Stomach (tissue), 8 donors: ENCODE measurements at regions not wholly inside any gene's neighbourhood (a gene's known extent, or its start where the extent isn't known, plus 50 kb on each side); places are given as distances from the start of the nearest gene placed in this dataset.

Experiments
- DNase-seq, 2 donors: peaks; one replicate each; pipeline versions ENCODE4 v3.0.0 to v3.0.0-alpha.2; 2013 to 2019
- H3K27ac ChIP-seq, 5 donors: fragments of 200-600 bp in 4 of 5; sonication (generic) in 4 of 5; one replicate each; pipeline ENCODE4 v1.5.1; 2013 to 2019; ENCODE audit warnings: mild to moderate bottlenecking in 1 of 5, moderate library complexity in 1 of 5
- H3K27me3 ChIP-seq, 3 donors: fragments of 200-600 bp; sonication (generic); one replicate each; pipeline ENCODE4 v1.5.1; 2017 to 2019; ENCODE audit warnings: mixed run types in 1 of 3
- H3K36me3 ChIP-seq, 4 donors: fragments of 200-600 bp; sonication (generic); 1 replicate in 3 of 4; 2 replicates in 1 of 4; pipeline ENCODE4 v1.5.1; 2016 to 2019
- H3K4me1 ChIP-seq, 4 donors: fragments of 200-600 bp; sonication (generic); one replicate each; pipeline ENCODE4 v1.5.1; 2016 to 2019
- H3K4me3 ChIP-seq, 4 donors: fragments of 200-600 bp; sonication (generic) in 3 of 4; one replicate each; pipeline ENCODE4 v1.5.1; 2016 to 2019; ENCODE audit warnings: mild to moderate bottlenecking in 1 of 4
- H3K9me3 ChIP-seq, 4 donors: fragments of 200-600 bp; sonication (generic); one replicate each; pipeline ENCODE4 v1.5.1; 2016 to 2019
- EP300 ChIP-seq: sonication (generic); formaldehyde crosslinking; IDR thresholded peaks from one replicate; pipeline ENCODE4 v1.6.1; 2017; ENCODE audit warnings: antibody characterized with exemption
- POLR2A ChIP-seq, 4 donors: fragments of 450-650 bp; IDR thresholded peaks; one replicate each; pipeline ENCODE4 v1.6.1; 2016; ENCODE audit warnings: antibody characterized with exemption in 4 of 4, control low read depth in 2 of 4, mild to moderate bottlenecking in 1 of 4, moderate library complexity in 1 of 4
- POLR2AphosphoS5 ChIP-seq, 3 donors: sonication (generic); formaldehyde crosslinking; IDR thresholded peaks; one replicate each; pipeline ENCODE4 v1.6.1; 2016; ENCODE audit warnings: antibody characterized with exemption in 3 of 3
- WGBS, 5 donors: extraction: QIAGEN DNeasy Blood & Tissue Kit in 3 of 5; methylation state at CpG; one replicate each; pipeline versions ENCODE4 v1.1.5 to v1.1.7; 2013 to 2018; 5-methylcytosine and 5-hydroxymethylcytosine counted together
- intact Hi-C: fragments of 100-400 bp; cut with DNase I; formaldehyde crosslinking; loops from one replicate; pipeline ENCODE4 v1.15.1; 2023; ENCODE audit warnings: low total_unique reads
- TF ChIP-seq, protein P1 (sequence below), 7 experiments: fragments of 450-650 bp in 4 of 7; fragments of 200-600 bp in 3 of 7; sonication (generic) in 3 of 7; IDR thresholded peaks; one replicate each; pipeline ENCODE4 v1.5.1; 2016 to 2019; ENCODE audit warnings: antibody characterized with exemption in 7 of 7, control low read depth in 2 of 7, mild to moderate bottlenecking in 1 of 7
- donor health status: healthy with polysubstance abuse.
- donor health status: Bipolar disorder and iron deficiency.
- donor health status: healthy.

GRCh38 chr4:123455360-123455759, 58.8 kb downstream of the SPRY1 start:
- 50 to 97% (median 84%) methylated on average over 2 of the region's 2 CpGs for WGBS, 5 donors
- H3K36me3 ChIP-seq = no peaks in the 10 kb centered on the region
- H3K27me3 ChIP-seq = no peaks in the 10 kb centered on the region
- no peaks in the 10 kb centered on the region for H3K9me3 ChIP-seq
- TF ChIP-seq, protein P1, sequence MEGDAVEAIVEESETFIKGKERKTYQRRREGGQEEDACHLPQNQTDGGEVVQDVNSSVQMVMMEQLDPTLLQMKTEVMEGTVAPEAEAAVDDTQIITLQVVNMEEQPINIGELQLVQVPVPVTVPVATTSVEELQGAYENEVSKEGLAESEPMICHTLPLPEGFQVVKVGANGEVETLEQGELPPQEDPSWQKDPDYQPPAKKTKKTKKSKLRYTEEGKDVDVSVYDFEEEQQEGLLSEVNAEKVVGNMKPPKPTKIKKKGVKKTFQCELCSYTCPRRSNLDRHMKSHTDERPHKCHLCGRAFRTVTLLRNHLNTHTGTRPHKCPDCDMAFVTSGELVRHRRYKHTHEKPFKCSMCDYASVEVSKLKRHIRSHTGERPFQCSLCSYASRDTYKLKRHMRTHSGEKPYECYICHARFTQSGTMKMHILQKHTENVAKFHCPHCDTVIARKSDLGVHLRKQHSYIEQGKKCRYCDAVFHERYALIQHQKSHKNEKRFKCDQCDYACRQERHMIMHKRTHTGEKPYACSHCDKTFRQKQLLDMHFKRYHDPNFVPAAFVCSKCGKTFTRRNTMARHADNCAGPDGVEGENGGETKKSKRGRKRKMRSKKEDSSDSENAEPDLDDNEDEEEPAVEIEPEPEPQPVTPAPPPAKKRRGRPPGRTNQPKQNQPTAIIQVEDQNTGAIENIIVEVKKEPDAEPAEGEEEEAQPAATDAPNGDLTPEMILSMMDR (IDR thresholded peaks at IDR 0.05) = no peak
- no peak for TF ChIP-seq POLR2AphosphoS5 (IDR thresholded peaks at IDR 0.05)
- no peak for TF ChIP-seq EP300
- TF ChIP-seq POLR2A (IDR thresholded peaks at IDR 0.05) = no peak
- H3K4me3 ChIP-seq = no peak overlapping the region
- intact Hi-C loops = no loop called here
- no peak overlapping the region for H3K27ac ChIP-seq
- DNase-seq = no peak
- peaks cover 0 to 5% (median 0%) of the 10 kb centered on the region in 4 donors for H3K4me1 ChIP-seq

DNA sequence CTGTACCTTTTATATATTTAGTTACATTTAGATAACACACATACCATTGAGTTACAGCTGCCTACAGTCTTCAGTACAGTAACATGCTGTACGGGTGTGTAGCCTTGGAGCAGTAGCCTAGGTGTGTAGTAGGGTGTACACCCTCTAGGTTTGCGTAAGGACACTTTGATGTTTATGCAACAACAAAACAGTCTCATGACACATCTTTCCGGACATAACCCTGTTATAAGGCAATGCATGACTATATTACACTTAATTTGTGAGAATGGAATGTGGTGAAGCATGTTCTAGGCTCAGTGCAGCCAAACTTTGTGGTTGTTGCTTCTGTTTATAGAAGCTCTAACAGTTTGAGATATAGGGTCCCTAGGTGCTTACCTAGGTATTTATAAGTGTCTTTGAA, 65.4 kb downstream of the SPRY1 start:
- H3K36me3 ChIP-seq = no peaks in the 10 kb centered on the region

GRCh38 chr4:123463869-123464268, 67.3 kb downstream of the SPRY1 start:
- H3K36me3 ChIP-seq = no peaks in the 10 kb centered on the region
- no peak for DNase-seq
- no peak overlapping the region for H3K27ac ChIP-seq
- H3K27me3 ChIP-seq = no peaks in the 10 kb centered on the region
- no peaks in the 10 kb centered on the region for H3K9me3 ChIP-seq
- WGBS, 5 donors = 61 to 84% (median 74%) methylated on average over 3 of the region's 3 CpGs
- H3K4me1 ChIP-seq = no peaks in the 10 kb centered on the region
- H3K4me3 ChIP-seq = no peak overlapping the region
- TF ChIP-seq EP300 (no peak), POLR2A (IDR thresholded peaks at IDR 0.05) (no peak), POLR2AphosphoS5 (IDR thresholded peaks at IDR 0.05) (no peak)
- TF ChIP-seq, protein P1 (IDR thresholded peaks at IDR 0.05) = no peak
- intact Hi-C loops = no loop called here

More for the DNA sequence above, 65.4 kb downstream of the SPRY1 start:
- Histone ChIP-seq H3K27ac (no peak overlapping the region), H3K27me3 (no peaks in the 10 kb centered on the region), H3K4me3 (no peak overlapping the region), H3K4me1 (no peaks in the 10 kb centered on the region), H3K9me3 (no peaks in the 10 kb centered on the region)
- TF ChIP-seq POLR2AphosphoS5 (IDR thresholded peaks at IDR 0.05) (no peak), EP300 (no peak), POLR2A (IDR thresholded peaks at IDR 0.05) (no peak)
- TF ChIP-seq, protein P1 (IDR thresholded peaks at IDR 0.05) = no peak
- intact Hi-C loops = no loop called here
- 74 to 79% (median 75%) methylated on average over 3 of the region's 3 CpGs for WGBS, 5 donors
- DNase-seq = no peak

DNA sequence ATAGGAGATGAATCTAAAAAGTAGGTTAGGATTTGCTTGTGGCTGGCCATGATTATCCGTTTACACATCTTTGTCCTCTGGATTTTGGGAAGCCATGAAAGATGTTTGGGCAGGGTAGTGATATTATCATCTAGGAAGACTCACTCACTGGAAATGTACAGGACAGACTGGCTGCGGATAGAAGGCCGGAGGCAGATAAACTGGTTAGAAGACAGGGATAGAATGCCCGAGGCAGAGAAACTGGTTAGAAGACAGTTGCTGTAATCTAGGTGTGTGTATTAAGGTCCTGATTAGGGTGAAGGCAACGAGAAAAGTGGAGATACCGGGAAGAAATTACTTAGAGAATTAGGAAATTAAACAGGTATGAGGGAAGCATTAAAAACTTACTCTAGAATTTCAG, 68.8 kb downstream of the SPRY1 start:
- Histone ChIP-seq H3K9me3 (no peaks in the 10 kb centered on the region), H3K4me3 (no peak overlapping the region), H3K27me3 (no peaks in the 10 kb centered on the region), H3K4me1 (no peaks in the 10 kb centered on the region), H3K27ac (no peak overlapping the region), H3K36me3 (no peaks in the 10 kb centered on the region)
- no peak for DNase-seq
- intact Hi-C loops = no loop called here
- WGBS, 5 donors = 76 to 92% (median 90%) methylated on average over 5 to 6 of the region's 6 CpGs
- TF ChIP-seq POLR2AphosphoS5 (IDR thresholded peaks at IDR 0.05) = no peak
- TF ChIP-seq POLR2A (IDR thresholded peaks at IDR 0.05) = no peak
- no peak for TF ChIP-seq EP300

GRCh38 chr4:123466080-123466785, 69.6 kb downstream of the SPRY1 start:
- Histone ChIP-seq H3K36me3 (no peaks in the 10 kb centered on the region), H3K27me3 (no peaks in the 10 kb centered on the region), H3K4me3 (no peak overlapping the region), H3K9me3 (no peaks in the 10 kb centered on the region), H3K4me1 (no peaks in the 10 kb centered on the region), H3K27ac (no peak overlapping the region)
- intact Hi-C loops = no loop called here
- TF ChIP-seq POLR2A (IDR thresholded peaks at IDR 0.05) (no peak), EP300 (no peak), POLR2AphosphoS5 (IDR thresholded peaks at IDR 0.05) (no peak)
- TF ChIP-seq, protein P1 (IDR thresholded peaks at IDR 0.05) = no peak
- WGBS, 5 donors = 62 to 93% (median 81%) methylated on average over 3 of the region's 3 CpGs
- DNase-seq = no peak
